Caco-2 (cell line): ENCODE measurements at regions not wholly inside any gene's neighbourhood (a gene's known extent, or its start where the extent isn't known, plus 50 kb on each side); places are given as distances from the start of the nearest gene placed in this dataset.

ENCODE experiments used
- BruUV-seq: library from RNA; stranded (reverse); fragments of 400-500 nt; replicated peaks from 2 replicates; lab custom pipeline; 2021; lab: Mats Ljungman, UMichigan
- CTCF ChIA-PET: fragments of 300-600 bp; sonication (Branson Sonifier 250); formaldehyde crosslinking; loops from one replicate; lab custom pipeline; 2022; ENCODE audit warnings: antibody characterized with exemption; lab: Charles Lee
- POLR2A ChIA-PET: fragments of 300-600 bp; sonication (Branson Sonifier 250); formaldehyde crosslinking; loops from one replicate; lab custom pipeline; 2022; ENCODE audit warnings: antibody characterized with exemption; lab: Charles Lee
- DNase-seq, 2 experiments: peaks; one replicate each; pipeline versions ENCODE4 v3.0.0 to v3.0.0-alpha.2; 2020 to 2022
- H3K27me3 ChIP-seq: replicated peaks from 2 replicates; pipeline ENCODE4 v1.6.0; 2011; ENCODE audit warnings: low read length; ENCODE audit not compliant: control insufficient read depth, insufficient read depth
- H3K36me3 ChIP-seq: 2 replicates; pipeline ENCODE4 v1.5.1; 2011; ENCODE audit warnings: low read length; ENCODE audit not compliant: control insufficient read depth, insufficient read depth
- H3K4me1 ChIP-seq: fragments of 250-450 bp; sonication (Bioruptor Pico); 2 replicates; pipeline ENCODE4 v1.5.1; 2020; ENCODE audit warnings: mild to moderate bottlenecking
- H3K4me3 ChIP-seq: 2 replicates; pipeline ENCODE4 v1.5.1; 2011; ENCODE audit warnings: low read depth, mild to moderate bottlenecking, control low read depth, low read length
- H3K9me3 ChIP-seq: fragments of 250-450 bp; sonication (Bioruptor Pico); 2 replicates; pipeline ENCODE4 v1.5.1; 2020; ENCODE audit warnings: mild to moderate bottlenecking, moderate library complexity
- H3K27ac Mint-ChIP-seq: one replicate; pipeline ENCODE4 v1.8.0; 2022; ENCODE audit warnings: mixed read lengths; ENCODE audit not compliant: unreplicated experiment
- H3K27me3 Mint-ChIP-seq: one replicate; pipeline ENCODE4 v1.8.0; 2022; ENCODE audit warnings: mixed read lengths; ENCODE audit not compliant: insufficient read depth, unreplicated experiment
- H3K36me3 Mint-ChIP-seq: one replicate; pipeline ENCODE4 v1.8.0; 2022; ENCODE audit warnings: mild to moderate bottlenecking, mixed read lengths; ENCODE audit not compliant: insufficient read depth, unreplicated experiment
- H3K4me1 Mint-ChIP-seq: one replicate; pipeline ENCODE4 v1.8.0; 2022; ENCODE audit warnings: low read depth, mixed read lengths; ENCODE audit not compliant: unreplicated experiment
- H3K4me3 Mint-ChIP-seq: one replicate; pipeline ENCODE4 v1.8.0; 2022; ENCODE audit warnings: mild to moderate bottlenecking, moderate library complexity, mixed read lengths; ENCODE audit not compliant: unreplicated experiment
- H3K9me3 Mint-ChIP-seq: one replicate; pipeline ENCODE4 v1.8.0; 2022; ENCODE audit warnings: mixed read lengths; ENCODE audit not compliant: unreplicated experiment
- intact Hi-C: fragments of 100-400 bp; cut with micrococcal nuclease; formaldehyde crosslinking; loops from one replicate; pipeline ENCODE4 v1.10.0; 2022; ENCODE audit not compliant: unreplicated experiment
- TF ChIP-seq, protein P1 (sequence below), 2 experiments: fragments of 200-600 bp in 1 of 2; IDR thresholded peaks; 1 replicate in 1 of 2; 2 replicates in 1 of 2; pipeline versions ENCODE4 v1.5.1 to v1.8.0; 2011 to 2022; ENCODE audit warnings: antibody characterized with exemption in 1 of 2, control low read depth in 1 of 2, inconsistent platforms in 1 of 2, low read depth in 1 of 2, low read length in 1 of 2, mild to moderate bottlenecking in 1 of 2, moderate library complexity in 1 of 2; ENCODE audit not compliant: insufficient read depth in 1 of 2, severe bottlenecking in 1 of 2, unreplicated experiment in 1 of 2

DNA sequence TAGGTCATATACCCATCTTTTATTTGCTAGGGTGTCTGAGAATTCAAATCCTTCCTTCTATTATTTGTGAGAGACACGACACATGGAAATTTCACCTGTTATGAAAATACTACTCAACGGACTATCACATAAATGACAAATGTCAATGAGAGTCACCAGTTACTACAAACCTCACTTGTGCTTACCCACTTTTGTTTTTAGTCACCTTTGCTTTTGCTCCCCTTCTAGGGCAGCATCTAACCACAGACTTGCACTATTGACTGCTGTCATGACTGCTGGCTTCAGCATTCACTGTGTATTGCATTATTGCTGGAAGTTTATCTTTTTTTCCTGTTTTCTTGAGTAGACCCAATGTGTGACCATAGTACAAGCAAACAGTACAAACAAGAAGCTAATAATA lies 1048.0 kb downstream of the PLA2G4A start:
- H3K9me3 Mint-ChIP-seq: no peaks in the 10 kb centered on the region
- intact Hi-C loops: no loop called here
- H3K4me3 ChIP-seq: no peak overlapping the region

DNA sequence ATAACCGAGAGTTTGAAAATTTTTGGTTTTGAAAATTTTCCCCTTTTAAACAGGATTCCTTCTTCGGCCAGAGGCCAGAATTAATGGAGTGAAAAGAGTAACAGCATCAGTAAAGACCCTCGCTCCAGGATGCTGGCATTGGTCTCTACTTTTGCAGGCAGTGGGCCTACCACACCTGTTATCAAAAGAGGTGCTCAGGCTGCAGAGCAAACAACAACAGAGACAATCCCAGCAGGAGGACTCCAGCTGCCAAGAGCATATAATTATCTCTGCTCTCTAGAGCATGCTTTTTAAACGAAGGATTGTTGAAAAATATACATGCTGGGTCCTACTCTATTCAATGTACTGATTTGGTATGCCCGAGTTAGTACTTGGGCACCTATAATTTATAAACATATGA lies 1048.5 kb downstream of the PLA2G4A start:
- H3K4me3 ChIP-seq: no peak overlapping the region
- Mint-ChIP-seq H3K4me3 (no peak overlapping the region), H3K36me3 (no peaks in the 10 kb centered on the region), H3K9me3 (no peaks in the 10 kb centered on the region), H3K27ac (no peak overlapping the region), H3K27me3 (peaks cover 3% of the 10 kb centered on the region), H3K4me1 (no peaks in the 10 kb centered on the region)
- H3K4me1 ChIP-seq: no peaks in the 10 kb centered on the region
- no peaks in the 10 kb centered on the region for H3K36me3 ChIP-seq
- ChIA-PET CTCF (no interaction called here), POLR2A (no interaction called here)
- TF ChIP-seq, protein P1, sequence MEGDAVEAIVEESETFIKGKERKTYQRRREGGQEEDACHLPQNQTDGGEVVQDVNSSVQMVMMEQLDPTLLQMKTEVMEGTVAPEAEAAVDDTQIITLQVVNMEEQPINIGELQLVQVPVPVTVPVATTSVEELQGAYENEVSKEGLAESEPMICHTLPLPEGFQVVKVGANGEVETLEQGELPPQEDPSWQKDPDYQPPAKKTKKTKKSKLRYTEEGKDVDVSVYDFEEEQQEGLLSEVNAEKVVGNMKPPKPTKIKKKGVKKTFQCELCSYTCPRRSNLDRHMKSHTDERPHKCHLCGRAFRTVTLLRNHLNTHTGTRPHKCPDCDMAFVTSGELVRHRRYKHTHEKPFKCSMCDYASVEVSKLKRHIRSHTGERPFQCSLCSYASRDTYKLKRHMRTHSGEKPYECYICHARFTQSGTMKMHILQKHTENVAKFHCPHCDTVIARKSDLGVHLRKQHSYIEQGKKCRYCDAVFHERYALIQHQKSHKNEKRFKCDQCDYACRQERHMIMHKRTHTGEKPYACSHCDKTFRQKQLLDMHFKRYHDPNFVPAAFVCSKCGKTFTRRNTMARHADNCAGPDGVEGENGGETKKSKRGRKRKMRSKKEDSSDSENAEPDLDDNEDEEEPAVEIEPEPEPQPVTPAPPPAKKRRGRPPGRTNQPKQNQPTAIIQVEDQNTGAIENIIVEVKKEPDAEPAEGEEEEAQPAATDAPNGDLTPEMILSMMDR (IDR thresholded peaks at IDR 0.05; ENCODE audit: insufficient read depth in 1 of 2, low read depth in 1 of 2, low read length in 1 of 2, severe bottlenecking in 1 of 2, unreplicated experiment in 1 of 2): no peak
- no peaks in the 10 kb centered on the region for H3K9me3 ChIP-seq
- H3K27me3 ChIP-seq: no peaks in the 10 kb centered on the region
- BruUV-seq: no TSS peak
- intact Hi-C loops: no loop called here
- DNase-seq: no peak

More for the DNA sequence above, 1048.0 kb downstream of the PLA2G4A start:
- H3K4me1 Mint-ChIP-seq: no peaks in the 10 kb centered on the region
- ChIA-PET CTCF (no interaction called here), POLR2A (no interaction called here)
- Histone ChIP-seq H3K9me3 (no peaks in the 10 kb centered on the region), H3K4me1 (no peaks in the 10 kb centered on the region), H3K36me3 (no peaks in the 10 kb centered on the region), H3K27me3 (no peaks in the 10 kb centered on the region)
- H3K4me3 Mint-ChIP-seq: no peak overlapping the region
- TF ChIP-seq, protein P1 (IDR thresholded peaks at IDR 0.05; ENCODE audit: insufficient read depth in 1 of 2, low read depth in 1 of 2, low read length in 1 of 2, severe bottlenecking in 1 of 2, unreplicated experiment in 1 of 2): no peak
- H3K27ac Mint-ChIP-seq: no peak overlapping the region
- H3K27me3 Mint-ChIP-seq: peaks cover 3% of the 10 kb centered on the region
- H3K36me3 Mint-ChIP-seq: no peaks in the 10 kb centered on the region
- BruUV-seq: no TSS peak
- no peak for DNase-seq

DNA sequence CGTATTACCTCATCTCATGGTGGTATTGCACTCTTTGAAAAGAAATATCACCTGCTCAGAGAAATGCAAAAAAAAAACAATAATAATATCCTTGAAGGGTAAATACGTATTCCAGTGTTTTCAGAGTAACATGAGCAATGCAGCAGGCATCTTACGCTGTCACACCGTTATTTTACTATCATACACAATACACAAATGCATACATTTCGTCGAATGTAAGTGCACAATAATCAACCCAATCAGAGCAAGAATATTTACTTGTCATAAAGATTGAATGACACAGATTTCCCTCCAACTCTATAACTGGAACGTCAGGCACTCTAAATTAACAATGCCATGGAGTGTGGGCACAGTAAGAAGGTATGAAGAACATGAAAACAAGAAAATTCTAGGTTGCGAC lies 1050.1 kb downstream of the PLA2G4A start:
- no TSS peak for BruUV-seq
- Mint-ChIP-seq H3K36me3 (no peaks in the 10 kb centered on the region), H3K4me1 (no peaks in the 10 kb centered on the region), H3K27me3 (peaks cover 3% of the 10 kb centered on the region), H3K9me3 (no peaks in the 10 kb centered on the region), H3K4me3 (no peak overlapping the region), H3K27ac (no peak overlapping the region)
- intact Hi-C loops: no loop called here
- no peak overlapping the region for H3K4me3 ChIP-seq
- TF ChIP-seq, protein P1 (IDR thresholded peaks at IDR 0.05; ENCODE audit: insufficient read depth in 1 of 2, low read depth in 1 of 2, low read length in 1 of 2, severe bottlenecking in 1 of 2, unreplicated experiment in 1 of 2): no peak
- no peaks in the 10 kb centered on the region for H3K27me3 ChIP-seq
- no peaks in the 10 kb centered on the region for H3K36me3 ChIP-seq
- POLR2A ChIA-PET: no interaction called here
- no peak for DNase-seq
- H3K4me1 ChIP-seq: no peaks in the 10 kb centered on the region
- CTCF ChIA-PET: no interaction called here
- no peaks in the 10 kb centered on the region for H3K9me3 ChIP-seq
